ENCODE measurements at regions not wholly inside any gene's neighbourhood (a gene's known extent, or its start where the extent isn't known, plus 50 kb on each side); places are given as distances from the start of the nearest gene placed in this dataset.
"Not testable (repeated sequence)": the region's sequence is repeated elsewhere in the genome, so short reads cannot be mapped to it uniquely, and the experiment has no call there.

DNA sequence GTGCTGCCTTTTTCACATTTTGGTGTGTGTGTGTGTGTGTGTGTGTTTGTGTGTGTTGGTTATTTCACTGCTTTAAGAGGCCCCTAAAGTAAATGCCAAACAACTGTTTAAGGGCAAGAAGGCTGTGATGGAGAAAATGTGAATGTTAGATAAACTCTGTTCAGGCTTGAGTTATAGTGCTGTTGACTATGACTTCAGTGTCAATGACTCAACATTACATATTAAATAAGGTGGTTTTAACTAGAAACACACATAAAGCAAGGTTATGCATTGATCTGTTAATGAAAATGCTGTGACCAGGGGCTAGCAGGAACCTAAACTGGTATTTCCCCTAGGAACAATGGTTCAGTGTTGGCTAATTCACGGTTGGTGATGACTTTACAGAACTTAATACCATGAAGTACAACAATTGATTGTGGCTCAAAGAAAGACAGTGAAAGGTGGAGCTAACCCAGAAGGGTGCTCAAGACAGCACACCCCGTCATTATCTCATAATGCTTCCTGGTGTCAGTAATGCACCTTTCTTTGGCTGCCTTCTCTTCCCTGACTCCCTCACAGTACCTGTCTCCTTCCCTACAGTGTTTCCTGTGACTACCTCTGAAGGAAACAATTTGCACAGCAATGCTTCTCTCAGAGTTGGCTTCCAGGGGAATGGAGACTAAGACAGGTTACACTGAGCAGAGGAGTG is 116.1 kb downstream of the RIN2 start:
- Histone ChIP-seq H3K4me2 (ENCODE audit: low read length) (no peak overlapping the region), H3K23ac (ENCODE audit: low read length) (no peak overlapping the region), H3K27me3 (ENCODE audit: insufficient read depth, low read length, poor library complexity) (no peaks in the 10 kb centered on the region), H3K79me1 (ENCODE audit: low read length) (no peaks in the 10 kb centered on the region), H3K9ac (ENCODE audit: low read length) (no peak overlapping the region), H3K4me1 (ENCODE audit: control insufficient read depth, low read depth, low read length) (no peaks in the 10 kb centered on the region), H3K4ac (ENCODE audit: low read depth, low read length) (no peak overlapping the region), H4K5ac (ENCODE audit: low read length) (no peak overlapping the region), H2BK5ac (ENCODE audit: low read length) (no peak overlapping the region), H3K36me3 (ENCODE audit: control insufficient read depth, insufficient read depth, low read length) (no peaks in the 10 kb centered on the region), H3K27ac (ENCODE audit: low read depth, low read length) (no peak overlapping the region), H2BK120ac (ENCODE audit: low read depth, low read length) (no peak overlapping the region), H2BK15ac (replicated peaks; ENCODE audit: low read depth) (no peak overlapping the region), H4K8ac (ENCODE audit: low read depth, low read length) (no peak overlapping the region), H3K4me3 (ENCODE audit: low read length) (no peak overlapping the region), H3K18ac (ENCODE audit: low read length) (no peak overlapping the region), H3K79me2 (ENCODE audit: control insufficient read depth, insufficient read depth, low read length) (no peaks in the 10 kb centered on the region), H2AK5ac (ENCODE audit: low read length) (no peak overlapping the region), H3K56ac (ENCODE audit: low read length) (no peak overlapping the region)
- WGBS (ENCODE audit: extremely low coverage, insufficient coverage, low lambda C conversion rate) = no CpG with 5 or more reads among the region's 2 CpGs
- DNase-seq = no peak

DNA sequence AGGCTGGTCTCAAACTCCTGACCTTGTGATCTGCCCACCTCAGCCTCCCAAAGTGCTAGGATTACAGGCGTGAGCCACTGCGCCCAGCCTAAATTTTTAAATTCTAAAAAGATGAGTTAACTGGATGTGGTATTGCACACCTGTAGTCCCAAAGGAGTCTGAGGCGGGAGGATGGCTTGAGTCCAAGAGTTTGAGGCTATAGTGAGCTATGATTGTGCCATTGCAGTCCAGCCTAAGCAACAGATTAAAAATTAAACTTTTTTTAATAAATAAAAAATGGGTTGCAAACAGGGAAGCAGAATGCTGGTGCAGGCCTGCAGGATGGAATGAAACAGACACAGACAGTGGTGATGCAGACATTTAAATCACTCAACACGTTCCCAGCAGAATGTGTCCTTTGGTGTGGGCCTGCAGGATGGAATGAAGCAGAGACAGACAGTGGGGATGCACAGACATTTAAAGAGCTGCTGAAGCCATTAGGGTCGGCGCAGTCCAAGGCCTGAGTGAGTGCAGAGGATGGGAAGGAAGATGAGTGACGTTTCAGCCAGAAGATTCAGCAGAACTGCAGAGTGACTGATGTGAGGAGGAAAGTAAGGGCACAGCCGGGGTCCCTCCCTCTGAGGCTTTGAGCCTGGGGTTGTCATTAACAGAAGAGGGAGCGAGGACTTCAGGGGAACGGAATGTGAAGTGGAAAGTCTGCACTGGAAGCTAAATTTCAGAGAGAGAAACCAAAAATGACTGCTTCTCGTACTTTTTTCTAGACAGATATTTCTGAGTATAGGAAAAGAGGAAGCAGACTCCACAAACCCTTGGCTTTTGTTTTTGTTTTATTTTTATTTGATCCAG is 117.5 kb downstream of the RIN2 start:
- Histone ChIP-seq H3K4me2 (ENCODE audit: low read length) (no peak overlapping the region), H3K27me3 (ENCODE audit: insufficient read depth, low read length, poor library complexity) (no peaks in the 10 kb centered on the region), H3K27ac (ENCODE audit: low read depth, low read length) (no peak overlapping the region), H3K4ac (ENCODE audit: low read depth, low read length) (no peak overlapping the region), H3K4me3 (ENCODE audit: low read length) (no peak overlapping the region), H2BK5ac (ENCODE audit: low read length) (no peak overlapping the region), H3K18ac (ENCODE audit: low read length) (no peak overlapping the region), H2BK15ac (replicated peaks; ENCODE audit: low read depth) (no peak overlapping the region), H3K9ac (ENCODE audit: low read length) (no peak overlapping the region), H4K8ac (ENCODE audit: low read depth, low read length) (no peak overlapping the region), H3K56ac (ENCODE audit: low read length) (no peak overlapping the region), H3K36me3 (ENCODE audit: control insufficient read depth, insufficient read depth, low read length) (no peaks in the 10 kb centered on the region), H4K5ac (ENCODE audit: low read length) (no peak overlapping the region), H2BK120ac (ENCODE audit: low read depth, low read length) (no peak overlapping the region), H3K79me1 (ENCODE audit: low read length) (no peaks in the 10 kb centered on the region), H3K23ac (ENCODE audit: low read length) (no peak overlapping the region), H3K79me2 (ENCODE audit: control insufficient read depth, insufficient read depth, low read length) (no peaks in the 10 kb centered on the region), H3K4me1 (ENCODE audit: control insufficient read depth, low read depth, low read length) (no peaks in the 10 kb centered on the region), H2AK5ac (ENCODE audit: low read length) (no peak overlapping the region)
- no peak for DNase-seq
- no CpG with 5 or more reads among the region's 11 CpGs for WGBS (ENCODE audit: extremely low coverage, insufficient coverage, low lambda C conversion rate)

DNA sequence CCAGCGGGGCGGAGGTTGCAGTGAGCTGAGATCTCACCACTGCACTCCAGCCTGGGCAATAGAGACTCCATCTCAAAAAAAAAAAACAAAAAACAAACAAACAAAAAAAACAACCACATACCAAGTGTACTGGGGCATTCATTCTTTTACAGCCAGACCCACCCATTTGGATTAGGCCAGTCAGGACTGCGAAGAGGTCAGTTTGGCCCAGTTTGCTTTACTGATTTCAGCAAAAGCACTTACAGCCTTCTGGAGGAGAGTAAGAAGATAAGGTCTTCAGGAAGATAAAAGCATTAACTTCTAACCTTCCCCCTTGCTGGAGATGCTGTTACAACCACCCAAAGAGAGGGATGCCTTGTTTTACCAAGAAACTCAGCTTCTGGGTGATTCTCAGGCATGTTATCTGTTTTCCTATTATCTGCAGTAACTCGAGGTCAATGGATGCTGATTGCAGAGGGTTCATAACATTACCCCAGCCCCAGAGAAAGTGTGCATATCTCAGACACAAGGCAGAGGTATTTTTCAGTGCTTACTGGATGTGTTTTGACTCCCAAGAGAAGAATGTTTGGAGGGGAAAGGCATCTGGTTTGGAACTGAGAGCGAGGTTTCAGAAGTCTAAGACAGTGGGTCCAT is 118.9 kb downstream of the RIN2 start:
- no peak overlapping the region for H2AK5ac ChIP-seq (ENCODE audit: low read length)
- H3K4me2 ChIP-seq (ENCODE audit: low read length) = no peak overlapping the region
- H3K27ac ChIP-seq (ENCODE audit: low read depth, low read length) = no peak overlapping the region
- H3K79me2 ChIP-seq (ENCODE audit: control insufficient read depth, insufficient read depth, low read length) = no peaks in the 10 kb centered on the region
- H3K27me3 ChIP-seq (ENCODE audit: insufficient read depth, low read length, poor library complexity) = no peaks in the 10 kb centered on the region
- no peak overlapping the region for H2BK5ac ChIP-seq (ENCODE audit: low read length)
- no peak overlapping the region for H3K4ac ChIP-seq (ENCODE audit: low read depth, low read length)
- no peak overlapping the region for H3K23ac ChIP-seq (ENCODE audit: low read length)
- no peak overlapping the region for H3K56ac ChIP-seq (ENCODE audit: low read length)
- no peaks in the 10 kb centered on the region for H3K36me3 ChIP-seq (ENCODE audit: control insufficient read depth, insufficient read depth, low read length)
- H3K4me1 ChIP-seq (ENCODE audit: control insufficient read depth, low read depth, low read length) = no peaks in the 10 kb centered on the region
- no peaks in the 10 kb centered on the region for H3K79me1 ChIP-seq (ENCODE audit: low read length)
- H2BK120ac ChIP-seq (ENCODE audit: low read depth, low read length) = no peak overlapping the region
- no peak overlapping the region for H3K4me3 ChIP-seq (ENCODE audit: low read length)
- DNase-seq = peak; percentile 37
- no peak overlapping the region for H4K8ac ChIP-seq (ENCODE audit: low read depth, low read length)
- no peak overlapping the region for H3K18ac ChIP-seq (ENCODE audit: low read length)
- no peak overlapping the region for H4K5ac ChIP-seq (ENCODE audit: low read length)
- no peak overlapping the region for H3K9ac ChIP-seq (ENCODE audit: low read length)
- H2BK15ac ChIP-seq (replicated peaks; ENCODE audit: low read depth) = no peak overlapping the region
- WGBS (ENCODE audit: extremely low coverage, insufficient coverage, low lambda C conversion rate) = no CpG with 5 or more reads among the region's 5 CpGs

DNA sequence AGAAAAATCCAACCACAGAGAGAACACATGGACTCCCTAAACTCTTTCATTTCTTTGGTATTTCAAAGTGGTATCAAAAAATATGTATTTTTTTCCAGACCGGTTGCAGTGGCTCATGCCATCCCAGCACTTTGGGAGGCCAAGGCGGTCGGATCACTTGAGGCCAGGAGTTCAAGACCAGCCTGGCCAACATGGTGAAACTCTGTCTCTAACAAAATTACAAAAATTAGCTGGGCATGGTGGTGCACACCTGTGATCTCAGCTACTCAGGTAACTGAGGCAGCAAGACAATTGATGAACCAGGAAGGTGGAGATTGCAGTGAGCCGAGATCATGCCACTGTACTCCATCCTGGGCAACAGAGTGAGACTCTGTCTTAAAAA is 121.8 kb downstream of the RIN2 start:
- not testable (repeated sequence) for H3K27ac ChIP-seq (ENCODE audit: low read depth, low read length); H2AK5ac ChIP-seq (ENCODE audit: low read length); H3K9ac ChIP-seq (ENCODE audit: low read length); H2BK120ac ChIP-seq (ENCODE audit: low read depth, low read length); H4K8ac ChIP-seq (ENCODE audit: low read depth, low read length); H3K36me3 ChIP-seq (ENCODE audit: control insufficient read depth, insufficient read depth, low read length); H2BK5ac ChIP-seq (ENCODE audit: low read length); H3K4ac ChIP-seq (ENCODE audit: low read depth, low read length); H3K4me1 ChIP-seq (ENCODE audit: control insufficient read depth, low read depth, low read length); H3K18ac ChIP-seq (ENCODE audit: low read length); H3K4me3 ChIP-seq (ENCODE audit: low read length); H3K79me1 ChIP-seq (ENCODE audit: low read length); H2BK15ac ChIP-seq (replicated peaks; ENCODE audit: low read depth); DNase-seq; H3K79me2 ChIP-seq (ENCODE audit: control insufficient read depth, insufficient read depth, low read length); H3K4me2 ChIP-seq (ENCODE audit: low read length); H3K56ac ChIP-seq (ENCODE audit: low read length); H4K5ac ChIP-seq (ENCODE audit: low read length); H3K27me3 ChIP-seq (ENCODE audit: insufficient read depth, low read length, poor library complexity); H3K23ac ChIP-seq (ENCODE audit: low read length)
- WGBS (ENCODE audit: extremely low coverage, insufficient coverage, low lambda C conversion rate) = no CpG with 5 or more reads among the region's 4 CpGs

DNA sequence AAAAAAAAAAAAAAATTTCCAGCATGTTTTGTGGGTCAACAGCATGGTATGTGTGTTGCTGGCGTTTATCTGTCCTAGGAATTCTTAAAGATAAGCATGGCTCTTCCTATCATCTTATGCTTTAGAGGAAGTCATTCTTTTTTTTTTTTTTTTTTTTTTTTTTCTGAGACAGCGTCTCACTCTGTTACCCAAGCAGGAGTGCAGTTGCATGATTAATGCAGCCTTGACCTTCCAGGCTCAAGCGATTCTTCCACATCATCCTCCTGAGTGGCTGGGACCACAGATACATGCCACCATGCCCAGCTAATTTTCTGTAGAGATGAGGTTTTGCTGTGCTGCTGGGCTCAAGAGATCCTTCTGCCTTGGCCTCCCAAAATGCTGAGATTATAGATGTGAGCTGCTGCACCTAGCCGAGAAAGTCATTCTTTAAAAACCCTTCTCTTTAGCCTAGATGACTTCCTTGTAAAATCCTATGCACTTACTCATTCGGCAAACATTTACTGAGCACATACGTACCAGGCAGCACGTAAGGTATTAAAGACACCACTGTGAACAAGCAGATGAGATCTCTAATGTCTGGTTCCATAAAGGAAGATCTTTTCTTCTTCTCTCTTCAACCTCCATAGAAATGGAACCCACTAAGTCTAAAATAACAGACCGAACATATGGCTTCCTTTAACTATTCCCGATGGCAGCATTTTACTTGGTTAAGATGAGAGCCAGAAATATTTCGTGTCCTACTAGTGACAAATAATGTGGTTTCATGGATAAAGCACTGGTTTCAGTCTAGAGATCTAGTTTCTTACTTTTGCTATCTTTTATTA is 122.4 kb downstream of the RIN2 start:
- Histone ChIP-seq H3K9ac (ENCODE audit: low read length) (no peak overlapping the region), H2BK15ac (replicated peaks; ENCODE audit: low read depth) (no peak overlapping the region), H3K27ac (ENCODE audit: low read depth, low read length) (no peak overlapping the region)

More for the DNA sequence above, 122.4 kb downstream of the RIN2 start:
- H3K4me1 ChIP-seq (ENCODE audit: control insufficient read depth, low read depth, low read length) = no peaks in the 10 kb centered on the region
- H3K79me2 ChIP-seq (ENCODE audit: control insufficient read depth, insufficient read depth, low read length) = no peaks in the 10 kb centered on the region
- no peaks in the 10 kb centered on the region for H3K79me1 ChIP-seq (ENCODE audit: low read length)
- H2AK5ac ChIP-seq (ENCODE audit: low read length) = no peak overlapping the region
- H3K23ac ChIP-seq (ENCODE audit: low read length) = no peak overlapping the region
- DNase-seq = no peak
- no peak overlapping the region for H4K8ac ChIP-seq (ENCODE audit: low read depth, low read length)
- no peak overlapping the region for H4K5ac ChIP-seq (ENCODE audit: low read length)
- no peak overlapping the region for H2BK5ac ChIP-seq (ENCODE audit: low read length)
- H3K18ac ChIP-seq (ENCODE audit: low read length) = no peak overlapping the region
- H3K56ac ChIP-seq (ENCODE audit: low read length) = no peak overlapping the region
- H3K36me3 ChIP-seq (ENCODE audit: control insufficient read depth, insufficient read depth, low read length) = no peaks in the 10 kb centered on the region
- H2BK120ac ChIP-seq (ENCODE audit: low read depth, low read length) = no peak overlapping the region
- H3K4me3 ChIP-seq (ENCODE audit: low read length) = no peak overlapping the region
- H3K4ac ChIP-seq (ENCODE audit: low read depth, low read length) = no peak overlapping the region
- no CpG with 5 or more reads among the region's 10 CpGs for WGBS (ENCODE audit: extremely low coverage, insufficient coverage, low lambda C conversion rate)
- H3K4me2 ChIP-seq (ENCODE audit: low read length) = no peak overlapping the region
- no peaks in the 10 kb centered on the region for H3K27me3 ChIP-seq (ENCODE audit: insufficient read depth, low read length, poor library complexity)
